ENCODE measurements at regions not wholly inside any gene's neighbourhood (a gene's known extent, or its start where the extent isn't known, plus 50 kb on each side); places are given as distances from the start of the nearest gene placed in this dataset.

- ChIA-PET CTCF (no interaction called here), POLR2A (no interaction called here)
- Histone ChIP-seq H3K27ac (ENCODE audit: low read length) (no peak overlapping the region), H3K27me3 (ENCODE audit: control insufficient read depth, insufficient read depth, low read length) (no peaks in the 10 kb centered on the region), H3K36me3 (ENCODE audit: control insufficient read depth, insufficient read depth, low read length) (no peaks in the 10 kb centered on the region), H3K9me3 (ENCODE audit: control insufficient read depth, insufficient read depth, low read depth, low read length) (no peaks in the 10 kb centered on the region), H3K4me3 (ENCODE audit: low read depth in 2 of 2, low read length in 2 of 2) (no peak overlapping the region), H3K4me1 (ENCODE audit: control insufficient read depth, insufficient read depth, low read length) (no peaks in the 10 kb centered on the region)
- ATAC-seq (no peak), DNase-seq (ENCODE audit: low read depth, low spot score) (no peak)
- BruUV-seq (replicated peaks): no TSS peak
- in situ Hi-C loops (cut with HindIII; ENCODE audit: low pct_unique_long_range_greater_than_20kb, low sequenced_read_pairs) (no loop called here), intact Hi-C loops (cut with micrococcal nuclease; ENCODE audit: unreplicated experiment) (no loop called here)
- TF ChIP-seq CTCF (IDR thresholded peaks at IDR 0.05): no peak
- no peak for TF ChIP-seq REST (IDR thresholded peaks at IDR 0.05; ENCODE audit: insufficient read depth in 1 of 2, low read depth in 2 of 2, low read length in 1 of 2)
- no peak for TF ChIP-seq SIN3A (IDR thresholded peaks at IDR 0.05; ENCODE audit: borderline replicate concordance, insufficient read depth, low read depth, low read length)
- TF ChIP-seq TCF7L2 (IDR thresholded peaks at IDR 0.05; ENCODE audit: low read depth, low read length): no peak
- TF ChIP-seq POLR2AphosphoS5 (IDR thresholded peaks at IDR 0.05; ENCODE audit: low read depth, low read length): no peak
These were observed 160.8 kb upstream of the LNX1 start for GRCh38 chr4:53752124-53752523.

GRCh38 chr4:53748328-53748772, 157.1 kb upstream of the LNX1 start:
- TF ChIP-seq REST (IDR thresholded peaks at IDR 0.05; ENCODE audit: insufficient read depth in 1 of 2, low read depth in 2 of 2, low read length in 1 of 2) (no peak), TCF7L2 (IDR thresholded peaks at IDR 0.05; ENCODE audit: low read depth, low read length) (no peak), CTCF (IDR thresholded peaks at IDR 0.05) (no peak), POLR2AphosphoS5 (IDR thresholded peaks at IDR 0.05; ENCODE audit: low read depth, low read length) (no peak), SIN3A (IDR thresholded peaks at IDR 0.05; ENCODE audit: borderline replicate concordance, insufficient read depth, low read depth, low read length) (no peak)
- ChIA-PET CTCF (no interaction called here), POLR2A (no interaction called here)
- no peaks in the 10 kb centered on the region for H3K36me3 ChIP-seq (ENCODE audit: control insufficient read depth, insufficient read depth, low read length)
- in situ Hi-C loops (cut with HindIII; ENCODE audit: low pct_unique_long_range_greater_than_20kb, low sequenced_read_pairs): no loop called here
- DNase-seq (ENCODE audit: low read depth, low spot score): no peak
- no peak for ATAC-seq
- no peaks in the 10 kb centered on the region for H3K27me3 ChIP-seq (ENCODE audit: control insufficient read depth, insufficient read depth, low read length)
- intact Hi-C loops (cut with micrococcal nuclease; ENCODE audit: unreplicated experiment): no loop called here
- H3K4me1 ChIP-seq (ENCODE audit: control insufficient read depth, insufficient read depth, low read length): no peaks in the 10 kb centered on the region
- H3K9me3 ChIP-seq (ENCODE audit: control insufficient read depth, insufficient read depth, low read depth, low read length): no peaks in the 10 kb centered on the region
- no peak overlapping the region for H3K4me3 ChIP-seq (ENCODE audit: low read depth in 2 of 2, low read length in 2 of 2)
- no peak overlapping the region for H3K27ac ChIP-seq (ENCODE audit: low read length)
- BruUV-seq (replicated peaks): no TSS peak

All from Panc1 (cell line).